Anterior cingulate cortex (tissue), 58 donors: ENCODE measurements at regions not wholly inside any gene's neighbourhood (a gene's known extent, or its start where the extent isn't known, plus 50 kb on each side); places are given as distances from the start of the nearest gene placed in this dataset.

Experiments
- DNase-seq, 58 donors: peaks; one replicate each; lab custom pipeline; 2025; lab: John Stamatoyannopoulos, UW

DNA sequence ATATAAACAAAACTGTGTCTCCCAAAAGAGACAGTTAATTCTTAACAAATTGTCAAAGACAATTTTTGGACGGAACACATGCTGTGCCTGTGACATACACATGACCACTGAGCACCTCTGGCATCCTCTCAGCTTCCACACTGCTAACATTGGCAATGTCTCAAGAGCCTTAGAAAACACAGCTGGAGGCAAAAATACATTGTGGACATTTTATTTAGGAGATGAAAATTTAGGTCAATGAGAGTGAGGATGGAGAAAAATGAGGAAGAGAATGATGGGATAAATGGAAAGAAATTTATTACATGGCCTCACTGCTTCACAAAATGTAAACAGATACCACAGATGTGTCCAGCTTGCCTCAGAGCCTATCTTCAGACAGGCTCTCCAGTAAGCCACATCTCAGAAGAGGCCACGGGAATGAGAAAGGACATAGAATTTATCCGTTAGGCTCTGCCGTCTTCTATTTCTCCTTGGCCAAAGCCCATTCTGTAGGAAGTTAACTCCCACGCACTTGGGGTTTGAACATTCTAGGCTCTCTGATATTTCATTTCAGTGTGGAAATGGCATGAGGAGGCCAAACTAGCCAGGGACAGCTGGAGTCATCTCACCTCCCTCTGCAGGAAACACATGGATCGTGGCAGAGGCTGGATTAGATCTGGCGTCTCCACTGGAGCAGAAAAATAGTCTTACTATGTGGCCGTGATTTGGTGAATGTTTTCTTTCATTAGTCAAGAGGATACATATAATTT, 519.4 kb upstream of the DSEL start:
- DNase-seq = no peak

DNA sequence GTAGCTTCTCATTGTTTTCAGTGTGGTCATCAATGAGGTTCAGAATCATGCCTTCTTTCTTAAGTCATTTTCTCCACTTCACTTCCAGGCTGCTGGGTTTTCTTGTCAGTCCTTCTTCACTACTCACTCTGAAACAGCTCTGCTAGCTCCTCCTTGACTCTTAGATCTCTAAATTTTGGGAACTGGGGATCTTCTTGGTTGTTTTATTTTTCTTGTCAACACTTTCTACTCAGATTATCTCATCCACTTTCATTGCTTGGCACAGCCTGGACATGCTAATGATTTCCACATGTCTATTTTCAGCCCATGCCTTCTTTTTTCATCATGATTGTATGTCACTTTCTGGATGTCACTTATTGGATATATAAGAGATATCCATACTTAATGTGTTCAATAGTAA, 517.8 kb upstream of the DSEL start:
- no peak for DNase-seq

DNA sequence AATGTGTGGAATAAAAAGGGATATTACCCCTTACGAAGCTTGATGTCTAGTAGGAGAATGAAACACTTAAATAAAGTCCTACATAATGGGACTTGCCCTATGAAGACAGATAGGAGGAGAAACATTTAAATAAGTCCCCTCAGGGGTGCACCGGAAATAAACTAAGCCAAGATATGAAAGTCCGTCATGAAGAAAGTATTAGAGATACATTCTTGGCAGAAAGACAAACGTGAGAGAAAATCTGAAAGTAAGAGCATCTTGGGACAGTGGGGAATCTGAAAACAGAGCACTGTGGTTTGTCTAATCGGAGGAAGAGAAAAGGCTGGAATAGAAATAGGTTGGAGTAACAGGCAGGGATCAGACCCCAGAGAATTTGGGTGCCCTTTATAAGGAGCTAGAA, 516.9 kb upstream of the DSEL start:
- no peak for DNase-seq

DNA sequence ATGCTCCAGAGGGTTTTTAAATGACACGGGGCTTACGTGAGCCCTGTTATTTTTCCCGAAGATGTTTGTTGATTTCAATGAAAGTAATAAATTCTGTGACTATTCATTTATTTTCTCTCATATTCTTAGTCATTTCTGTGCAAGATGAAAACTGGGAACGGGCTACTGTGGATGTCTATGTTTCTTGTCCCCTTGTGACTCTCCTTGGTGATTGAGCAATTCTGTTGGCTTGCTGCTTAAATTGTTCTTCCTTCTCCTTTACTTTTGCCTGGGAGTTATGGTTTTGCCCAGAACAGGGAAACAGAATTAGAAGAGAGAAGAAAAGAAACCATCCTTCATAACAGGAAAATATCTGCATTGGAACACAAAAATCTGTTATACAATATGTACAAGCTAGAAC, 508.2 kb upstream of the DSEL start:
- DNase-seq = no peak

DNA sequence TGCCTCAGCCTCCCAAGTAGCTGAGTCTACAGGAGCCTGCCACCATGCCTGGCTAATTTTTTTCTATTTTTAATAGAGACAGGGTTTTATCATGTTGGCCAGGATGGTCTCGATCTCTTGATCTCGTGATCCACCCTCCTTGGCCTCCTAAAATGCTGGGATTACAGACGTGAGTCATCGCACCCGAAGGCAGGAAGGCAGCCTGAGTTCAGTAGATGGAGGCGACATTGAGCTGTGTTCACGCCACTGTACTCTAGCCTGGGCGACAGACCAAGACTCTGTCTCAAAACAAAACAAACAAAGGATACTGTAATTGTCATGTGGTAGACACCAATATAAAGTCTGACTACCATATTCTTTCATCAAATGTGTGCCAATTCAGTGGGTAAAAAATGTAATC, 500.9 kb upstream of the DSEL start:
- DNase-seq = no peak

DNA sequence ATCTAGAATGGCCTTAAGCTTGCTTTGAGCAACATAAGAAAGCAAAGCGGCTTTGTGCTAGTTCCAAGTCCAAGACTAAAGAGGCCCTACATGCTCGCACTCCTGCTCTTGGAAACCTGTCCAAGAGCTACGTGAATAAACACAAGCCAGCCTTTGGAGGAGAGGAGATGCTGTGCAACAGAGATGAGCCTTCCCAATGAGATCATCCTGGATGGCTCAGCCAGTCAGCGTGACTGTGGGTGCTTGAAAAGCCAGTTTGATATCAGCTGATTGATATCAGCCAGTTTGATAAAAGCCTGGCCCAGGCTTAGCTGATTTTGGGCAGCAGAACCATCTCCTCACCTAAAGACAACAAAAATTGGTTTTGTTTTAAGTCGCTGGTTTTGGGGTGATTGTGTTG, 481.0 kb upstream of the DSEL start:
- DNase-seq = no peak

DNA sequence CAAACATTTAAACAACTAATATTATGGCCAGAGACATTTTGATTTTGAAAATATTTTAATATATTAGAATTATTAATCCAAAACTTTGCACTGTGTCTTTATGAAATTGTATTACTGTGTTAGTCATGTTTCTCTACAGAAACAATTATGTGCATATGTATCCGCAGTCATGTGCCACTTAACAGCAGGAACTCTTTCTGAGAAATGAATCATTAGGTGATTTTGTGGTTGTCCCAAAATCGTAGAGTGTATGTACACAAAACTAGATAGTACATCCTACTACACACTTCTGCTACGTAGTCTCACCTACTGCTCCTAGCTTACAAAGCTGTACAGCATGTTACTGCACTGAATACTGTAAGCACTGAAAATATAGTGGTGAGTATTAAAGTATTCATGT, 479.2 kb upstream of the DSEL start:
- DNase-seq = no peak

DNA sequence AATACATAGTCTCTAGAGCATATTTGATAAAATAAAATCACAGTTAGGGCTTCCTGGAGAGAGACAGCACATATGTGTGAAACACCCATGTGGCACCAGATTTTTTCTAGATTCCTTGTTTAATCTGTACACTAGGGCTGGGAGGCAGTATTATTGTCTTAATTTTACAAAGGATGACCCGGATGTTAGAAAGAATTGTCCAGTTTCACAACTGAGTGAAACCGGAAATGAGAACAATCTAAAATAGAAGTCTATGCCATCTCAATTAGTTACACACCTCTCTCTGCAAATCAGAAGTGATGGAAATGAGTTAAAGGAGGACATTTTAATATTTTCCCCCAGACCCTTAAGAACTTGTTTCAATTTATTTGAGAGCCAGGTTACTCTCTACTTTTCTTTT, 463.7 kb upstream of the DSEL start:
- DNase-seq = no peak

DNA sequence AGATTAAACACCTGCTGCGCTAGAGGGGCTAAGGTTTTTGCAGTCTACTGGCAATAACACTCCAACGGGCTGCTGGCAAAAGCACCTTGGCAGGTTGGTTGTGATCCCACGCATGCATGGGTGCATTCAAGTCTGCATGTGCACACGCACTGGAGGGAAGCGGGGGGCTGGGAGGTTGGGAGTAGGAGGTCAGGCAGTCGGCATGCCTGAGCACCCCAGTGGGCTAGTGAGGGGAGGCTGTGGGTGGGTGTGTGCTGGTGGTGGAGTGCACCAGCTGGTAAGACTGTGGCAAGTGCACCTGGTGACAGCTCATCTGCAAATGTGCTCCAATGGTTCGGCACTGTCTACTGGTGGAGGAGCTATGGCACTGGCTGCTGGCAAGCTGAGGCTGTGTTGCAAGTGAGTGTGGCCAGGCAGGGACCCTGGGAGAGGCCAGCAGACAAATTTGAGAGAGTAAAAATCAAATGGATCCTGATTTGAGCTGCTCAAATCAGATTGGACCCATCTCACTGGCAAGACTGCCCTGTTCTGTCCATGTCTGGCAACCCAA, 460.6 kb upstream of the DSEL start:
- DNase-seq = no peak

DNA sequence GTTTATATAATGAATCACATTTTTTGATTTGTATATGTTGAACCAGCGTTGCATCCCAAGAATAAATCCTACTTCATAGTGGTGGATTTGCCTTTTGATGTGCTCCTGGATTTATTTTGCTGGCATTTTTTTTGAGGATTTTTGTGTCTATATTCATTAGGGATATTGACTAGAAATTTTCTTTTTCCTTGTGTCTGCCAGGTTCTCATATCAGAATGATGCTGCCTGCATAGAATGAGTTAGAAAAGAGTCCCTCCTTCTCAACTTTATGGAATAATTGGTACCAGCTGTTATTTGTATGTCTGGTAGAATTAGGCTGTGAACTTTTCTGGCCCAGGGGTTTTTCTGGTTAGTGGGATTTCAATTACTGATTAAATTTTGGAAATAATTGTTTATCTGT, 457.4 kb upstream of the DSEL start:
- DNase-seq = no peak

DNA sequence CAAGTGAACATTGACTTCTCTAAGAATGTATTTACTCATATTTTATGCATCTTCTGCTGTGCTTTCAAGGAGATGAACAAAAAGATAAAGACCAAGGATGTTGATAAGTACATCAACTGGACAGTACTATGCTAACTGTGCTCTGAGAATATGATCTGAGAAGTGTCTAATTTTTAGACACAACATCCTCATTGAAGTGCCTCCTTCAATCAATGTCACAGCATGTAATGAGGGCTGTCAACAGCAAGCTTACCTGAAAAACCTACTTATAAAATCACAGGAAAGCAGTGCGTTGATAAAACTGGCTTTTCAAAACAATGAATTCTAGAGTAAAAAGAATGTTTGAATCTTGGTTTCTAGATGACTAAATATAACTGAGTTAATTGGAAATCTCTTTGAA, 452.9 kb upstream of the DSEL start:
- no peak for DNase-seq

DNA sequence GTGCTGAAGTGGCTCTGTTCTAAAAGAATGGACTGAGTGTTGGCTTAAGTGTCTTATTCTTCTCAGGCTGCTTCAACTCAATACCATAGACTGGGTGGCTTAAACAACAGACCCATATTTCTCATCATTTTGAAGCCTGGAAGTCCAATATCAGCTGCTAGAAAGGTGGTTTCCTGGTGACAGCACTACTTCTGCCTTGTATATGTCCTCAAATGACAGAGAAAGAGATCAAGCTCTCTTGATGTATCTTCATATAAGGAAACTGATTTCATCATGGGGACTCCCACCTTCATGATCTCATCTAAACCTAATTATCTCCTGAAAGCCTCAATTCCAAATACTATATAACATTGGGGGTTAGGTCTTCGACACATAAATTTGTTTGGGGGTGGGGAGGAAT, 449.7 kb upstream of the DSEL start:
- no peak for DNase-seq

DNA sequence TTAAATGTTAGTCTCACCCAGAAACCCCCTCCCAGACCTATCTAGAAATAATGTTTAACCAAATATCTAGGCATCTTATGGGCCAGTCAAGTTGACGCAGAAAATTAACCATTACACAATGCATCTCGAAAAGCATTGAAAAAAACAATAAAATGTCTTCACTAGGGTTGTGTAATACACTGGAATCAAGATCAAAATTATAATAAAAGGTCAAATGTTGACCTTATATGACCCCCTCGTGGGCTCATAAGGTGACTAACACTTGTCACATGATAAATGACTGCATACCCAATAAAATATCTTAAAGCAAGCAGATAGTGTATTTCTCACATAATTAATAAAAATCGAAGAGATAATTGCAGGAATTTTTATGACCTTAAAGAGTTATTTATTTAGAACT, 447.9 kb upstream of the DSEL start:
- no peak for DNase-seq

DNA sequence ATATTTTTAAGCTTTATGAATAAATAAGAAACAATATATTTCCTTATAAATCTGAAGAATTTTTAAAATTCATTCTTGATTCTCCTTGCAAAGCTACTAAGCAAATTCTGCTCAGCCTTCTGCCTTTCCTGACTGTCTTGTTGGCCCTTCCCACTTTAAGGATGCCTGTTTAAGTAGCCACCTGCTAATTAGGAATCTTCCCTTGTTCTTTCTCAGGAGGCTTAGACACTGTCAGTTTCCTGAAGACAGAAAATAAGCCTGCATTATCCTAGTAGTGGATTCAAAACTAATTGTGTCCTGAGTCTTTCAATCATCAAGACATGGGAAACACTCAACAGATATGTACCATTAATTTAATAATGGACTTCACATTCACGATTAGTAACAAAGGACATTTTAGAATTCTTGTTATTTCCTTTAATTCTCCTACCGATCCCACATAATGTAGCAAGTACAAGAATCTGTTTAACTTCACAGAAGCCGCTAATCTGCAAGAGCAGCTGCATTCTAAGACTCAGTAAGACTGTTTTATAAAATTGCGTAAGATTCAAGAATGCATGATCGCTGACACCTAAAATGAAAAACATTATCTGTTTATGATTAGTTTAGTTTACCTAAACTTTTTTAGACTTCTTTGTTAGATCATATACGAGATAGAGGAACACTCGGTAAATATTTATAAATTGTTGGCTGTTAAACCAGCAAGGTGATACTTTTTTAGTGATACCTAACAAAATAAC, 445.4 kb upstream of the DSEL start:
- no peak for DNase-seq

DNA sequence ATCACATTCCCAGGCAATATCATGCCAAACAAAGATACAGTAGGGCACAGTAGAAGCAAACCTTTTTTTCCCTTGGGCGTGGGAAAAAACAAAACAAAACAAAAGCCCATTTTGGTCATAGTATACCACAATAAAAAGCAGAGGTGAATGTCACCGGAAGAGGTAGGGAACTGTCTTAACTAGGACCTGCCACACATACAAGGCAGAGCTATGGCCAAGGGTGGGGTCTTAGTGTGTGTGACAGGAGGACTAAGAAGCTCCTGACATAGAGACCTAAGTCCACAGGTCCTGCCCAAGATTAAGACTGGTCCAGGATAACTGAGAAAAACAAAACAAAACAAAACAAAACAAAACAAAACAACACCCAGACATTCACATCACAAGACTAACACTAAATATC, 441.2 kb upstream of the DSEL start:
- DNase-seq = no peak

DNA sequence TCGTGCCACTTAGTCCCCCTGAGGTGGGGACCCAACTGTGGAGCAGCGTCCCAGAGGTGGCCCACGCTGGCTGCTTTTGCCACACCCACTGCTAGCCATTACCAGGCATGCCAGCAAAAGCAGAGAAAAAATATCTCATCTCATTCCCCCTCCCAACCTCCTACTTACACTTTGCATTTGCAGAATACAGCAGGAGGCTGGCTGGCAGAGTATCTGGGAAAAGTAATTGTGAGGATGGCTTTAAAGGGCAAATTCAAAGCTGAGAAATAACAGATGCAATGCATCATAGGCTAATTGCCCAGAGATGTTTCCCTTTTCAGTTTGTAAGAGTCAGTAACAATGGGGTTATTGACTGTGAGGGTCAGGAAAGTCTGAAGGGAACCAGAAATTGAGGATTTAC, 438.1 kb upstream of the DSEL start:
- DNase-seq = no peak

DNA sequence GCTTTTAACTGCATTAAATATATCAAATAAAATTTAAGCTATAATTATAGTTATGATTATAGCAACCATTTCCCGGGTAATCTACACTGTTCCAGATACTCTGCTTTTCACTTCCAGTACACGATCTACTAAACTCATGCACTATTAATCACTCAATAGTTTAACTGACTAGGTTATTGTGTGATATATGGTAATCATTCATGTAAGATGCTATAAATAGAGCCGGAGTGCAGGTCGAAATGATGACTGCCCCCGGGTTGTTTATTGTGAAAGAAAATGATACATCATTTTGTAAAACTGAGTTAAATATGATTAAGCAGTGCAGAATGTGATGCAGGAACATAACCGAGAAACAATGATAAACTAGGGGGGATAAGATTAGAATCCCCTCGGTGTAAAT, 434.6 kb upstream of the DSEL start:
- DNase-seq = no peak

DNA sequence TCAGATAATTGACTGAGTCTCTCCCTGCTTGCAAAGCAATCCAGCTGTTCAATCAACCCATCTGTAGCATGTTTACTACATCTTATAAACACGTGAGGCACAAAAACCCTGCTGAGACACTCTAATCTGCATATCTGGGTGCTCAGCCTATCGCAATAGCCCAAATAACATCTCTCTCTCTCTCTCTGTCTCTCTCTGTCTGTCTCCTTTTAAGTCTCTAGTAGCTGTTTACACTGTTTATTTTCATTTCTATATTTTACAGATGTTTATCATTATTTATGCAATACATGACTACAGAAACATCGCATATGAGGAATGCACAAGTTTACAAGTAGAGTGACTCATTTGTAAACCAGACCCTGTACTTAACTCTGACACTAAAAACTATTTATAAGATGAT, 422.1 kb upstream of the DSEL start:
- DNase-seq = no peak

DNA sequence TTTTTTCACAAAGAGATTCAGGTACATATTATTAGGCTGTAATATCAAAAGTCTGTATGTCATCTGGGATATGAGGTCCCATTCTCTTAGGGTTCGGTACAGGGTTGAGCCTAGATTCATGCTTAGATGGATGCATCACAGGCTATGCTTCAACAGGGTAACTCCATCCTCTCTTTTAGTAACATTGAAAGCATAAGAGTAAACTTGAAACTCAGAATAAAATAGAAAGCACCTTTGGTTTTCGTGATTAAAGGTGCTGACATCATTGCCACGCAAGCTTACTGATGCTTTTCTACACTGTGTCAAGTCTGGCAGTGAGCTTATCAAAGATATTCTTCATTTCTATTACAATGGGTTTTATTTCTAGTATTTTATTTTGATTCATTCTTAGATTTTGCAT, 419.1 kb upstream of the DSEL start:
- DNase-seq = no peak

DNA sequence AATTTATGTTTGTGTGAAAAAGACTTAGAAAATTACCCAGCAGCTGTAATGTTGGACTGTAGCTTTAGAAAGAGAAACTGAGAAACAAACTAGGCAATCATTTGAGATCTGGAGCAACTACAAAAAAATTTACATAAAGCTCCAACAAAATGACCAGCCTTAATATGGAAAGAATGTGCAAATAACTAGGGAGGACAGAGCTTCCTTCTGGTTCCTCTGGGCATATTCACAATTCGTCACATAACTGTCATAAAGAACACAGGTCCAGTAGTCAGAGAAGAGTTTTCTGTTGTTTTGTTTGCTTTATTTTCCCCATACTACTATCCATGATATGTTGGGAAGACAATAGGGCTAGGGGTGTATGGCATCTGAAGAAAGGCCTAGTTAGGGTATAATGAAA, 416.8 kb upstream of the DSEL start:
- DNase-seq = no peak

DNA sequence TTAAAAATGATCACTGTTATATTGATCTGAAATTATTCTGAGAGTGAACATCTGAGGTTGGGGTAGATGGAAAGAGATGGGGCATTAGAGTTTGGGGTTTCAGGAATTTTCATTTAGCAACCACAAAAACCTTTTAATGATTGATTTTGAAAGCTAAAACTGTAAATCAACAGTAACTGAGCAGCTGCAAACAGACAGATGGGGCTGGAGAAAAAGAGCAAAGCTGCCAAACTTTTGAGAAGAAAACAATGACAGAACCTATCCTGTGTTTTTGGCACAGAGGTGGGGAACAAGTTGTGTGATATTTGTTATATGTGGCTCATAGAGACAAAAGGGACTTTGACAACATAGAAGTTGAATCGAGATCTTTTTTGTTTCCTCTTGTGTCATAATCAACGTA, 415.8 kb upstream of the DSEL start:
- no peak for DNase-seq
